Neutrophil (primary cell): ENCODE measurements at regions not wholly inside any gene's neighbourhood (a gene's known extent, or its start where the extent isn't known, plus 50 kb on each side); places are given as distances from the start of the nearest gene placed in this dataset.

Source experiments
- H3K27ac ChIP-seq: fragments of 200-600 bp; sonication (generic); 2 replicates; pipeline ENCODE4 v1.5.1; 2016; ENCODE audit warnings: mild to moderate bottlenecking, moderate library complexity
- H3K27me3 ChIP-seq: fragments of 200-600 bp; sonication (generic); 2 replicates; pipeline ENCODE4 v1.6.0; 2016; ENCODE audit warnings: mild to moderate bottlenecking
- H3K36me3 ChIP-seq: fragments of 200-600 bp; sonication (generic); 2 replicates; pipeline ENCODE4 v1.5.1; 2017
- H3K4me1 ChIP-seq, 2 experiments: fragments of 200-600 bp in 1 of 2; sonication (generic) in 1 of 2; 1 replicate in 1 of 2; 2 replicates in 1 of 2; pipeline versions ENCODE4 v1.5.1 to v1.6.1; 2013 to 2016; ENCODE audit warnings: low read depth in 1 of 2, low read length in 1 of 2, mild to moderate bottlenecking in 1 of 2, moderate library complexity in 1 of 2; ENCODE audit not compliant: control insufficient read depth in 1 of 2, insufficient read depth in 1 of 2
- H3K4me3 ChIP-seq, 2 experiments: fragments of 200-600 bp in 1 of 2; sonication (generic) in 1 of 2; 1 replicate in 1 of 2; 2 replicates in 1 of 2; pipeline ENCODE4 v1.5.1; 2013 to 2016; ENCODE audit warnings: low read depth in 1 of 2, low read length in 1 of 2, mild to moderate bottlenecking in 1 of 2, moderate library complexity in 1 of 2
- H3K9me3 ChIP-seq: fragments of 200-600 bp; sonication (generic); 2 replicates; pipeline ENCODE4 v1.5.1; 2016
- CTCF ChIP-seq: fragments of 200-600 bp; sonication (generic); IDR thresholded peaks from 2 replicates; pipeline ENCODE4 v1.5.1; 2016; ENCODE audit warnings: antibody characterized with exemption

DNA sequence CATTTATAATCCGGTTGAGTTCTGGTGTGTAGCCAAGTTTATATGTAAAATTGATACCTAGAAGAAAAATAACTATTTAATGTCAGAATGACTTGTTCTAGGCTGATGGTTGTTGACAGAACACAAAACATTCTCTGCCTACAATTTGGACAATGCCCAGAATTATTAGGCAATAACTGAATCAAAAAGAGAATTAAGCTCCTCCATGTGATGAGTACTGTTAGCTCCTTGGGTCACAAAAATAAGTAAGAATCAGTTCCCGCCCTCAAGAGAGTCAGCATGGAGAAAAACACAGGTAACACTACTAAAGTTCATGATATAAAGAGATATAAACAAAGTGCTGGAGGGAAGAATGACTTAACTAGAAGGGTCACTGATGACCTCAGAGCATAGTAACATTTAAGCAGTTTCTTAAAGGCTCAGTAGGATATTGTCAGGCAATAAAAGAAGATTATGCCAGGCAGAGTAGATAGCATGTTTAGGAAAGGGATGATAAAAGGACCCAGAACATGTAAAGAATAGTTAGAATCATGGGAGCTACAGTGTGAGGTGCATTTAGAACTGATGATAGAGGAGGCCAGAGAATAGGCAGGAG lies 200.5 kb upstream of the ACTBL2 start:
- H3K4me1 ChIP-seq = no peaks in the 10 kb centered on the region
- H3K27me3 ChIP-seq = no peaks in the 10 kb centered on the region
- H3K4me3 ChIP-seq = no peak overlapping the region
- no peaks in the 10 kb centered on the region for H3K36me3 ChIP-seq
- H3K9me3 ChIP-seq = no peaks in the 10 kb centered on the region
- no peak overlapping the region for H3K27ac ChIP-seq
- TF ChIP-seq CTCF = no peak

- Histone ChIP-seq H3K4me3 (no peak overlapping the region), H3K27me3 (no peaks in the 10 kb centered on the region), H3K27ac (no peak overlapping the region), H3K9me3 (no peaks in the 10 kb centered on the region), H3K36me3 (no peaks in the 10 kb centered on the region), H3K4me1 (no peaks in the 10 kb centered on the region)
- no peak for TF ChIP-seq CTCF
Measured at GRCh38 chr5:57681942-57682341, 199.3 kb upstream of the ACTBL2 start.

- Histone ChIP-seq H3K27ac (no peak overlapping the region), H3K27me3 (no peaks in the 10 kb centered on the region), H3K4me3 (no peak overlapping the region), H3K36me3 (no peaks in the 10 kb centered on the region), H3K9me3 (no peaks in the 10 kb centered on the region), H3K4me1 (no peaks in the 10 kb centered on the region)
- TF ChIP-seq CTCF = no peak
Measured at GRCh38 chr5:57680686-57681085, 198.1 kb upstream of the ACTBL2 start.

DNA sequence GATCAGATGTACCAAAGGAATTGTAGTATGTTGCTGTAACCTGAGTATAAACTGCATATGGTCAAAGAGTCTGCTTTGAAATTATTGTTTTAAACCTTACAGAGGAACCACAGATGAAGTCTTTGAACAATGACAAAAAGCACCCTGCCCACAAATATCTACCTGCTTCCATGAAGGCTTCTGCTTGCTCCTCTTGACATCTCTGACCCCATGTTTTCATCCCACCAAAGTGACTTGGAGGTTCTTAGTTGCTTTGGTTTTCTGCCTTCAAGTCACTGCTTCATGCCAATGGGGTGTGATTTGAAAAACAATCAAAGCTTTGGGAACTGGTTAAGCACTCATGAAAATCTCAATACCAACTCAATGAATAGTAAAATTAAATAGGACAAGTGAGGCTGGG lies 194.6 kb upstream of the ACTBL2 start:
- no peak for TF ChIP-seq CTCF
- H3K4me3 ChIP-seq = no peak overlapping the region
- no peaks in the 10 kb centered on the region for H3K9me3 ChIP-seq
- H3K4me1 ChIP-seq = no peaks in the 10 kb centered on the region
- H3K27me3 ChIP-seq = no peaks in the 10 kb centered on the region
- H3K36me3 ChIP-seq = no peaks in the 10 kb centered on the region
- no peak overlapping the region for H3K27ac ChIP-seq

DNA sequence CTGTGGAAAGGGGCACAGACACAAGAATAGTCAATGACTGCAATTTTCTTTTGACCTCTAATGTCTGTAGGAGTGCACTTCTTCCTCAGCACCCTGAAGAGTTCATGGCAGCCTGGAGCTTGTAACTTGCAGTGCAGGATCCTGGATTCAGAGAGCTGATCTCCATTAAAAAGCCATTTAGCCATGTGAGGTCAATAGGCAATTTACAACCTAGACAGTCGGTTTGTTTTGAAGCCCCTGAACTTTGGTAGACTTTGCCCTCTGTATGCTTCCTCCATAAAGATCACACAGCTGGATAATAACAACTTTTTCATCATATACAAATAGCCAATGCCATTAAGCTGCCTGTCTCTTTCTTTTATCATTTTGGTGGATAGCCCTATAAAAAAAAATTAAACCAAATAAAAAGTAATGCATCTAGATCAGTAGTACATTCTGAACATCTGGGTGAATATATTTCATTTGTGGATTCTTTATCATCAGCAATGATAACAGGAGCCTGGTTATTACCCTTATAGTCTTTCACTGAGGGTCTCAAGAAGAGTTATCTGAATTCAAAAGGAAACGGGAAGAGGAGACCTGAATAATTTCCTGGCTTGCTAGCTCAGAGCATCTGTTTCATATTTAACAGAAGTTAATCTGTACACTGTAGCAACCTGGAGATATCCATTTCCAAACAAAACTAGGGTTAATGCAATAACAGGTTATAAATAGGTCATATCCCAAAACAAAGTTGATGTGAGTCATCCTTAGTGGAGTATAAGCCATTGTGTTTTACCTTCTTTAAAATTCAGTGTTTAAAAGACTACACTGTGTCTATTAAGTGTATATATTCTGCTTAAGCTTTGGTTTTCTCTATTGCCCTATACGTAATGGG lies 193.8 kb upstream of the ACTBL2 start:
- Histone ChIP-seq H3K36me3 (no peaks in the 10 kb centered on the region), H3K27me3 (no peaks in the 10 kb centered on the region), H3K27ac (no peak overlapping the region), H3K9me3 (no peaks in the 10 kb centered on the region), H3K4me1 (no peaks in the 10 kb centered on the region), H3K4me3 (no peak overlapping the region)
- TF ChIP-seq CTCF = no peak
